ENCODE measurements at regions not wholly inside any gene's neighbourhood (a gene's known extent, or its start where the extent isn't known, plus 50 kb on each side); places are given as distances from the start of the nearest gene placed in this dataset.

GRCh38 chr2:217127744-217128143 lies 267.9 kb upstream of the TNP1 start:
- Histone ChIP-seq H2BK12ac (ENCODE audit: low read length) (no peak overlapping the region), H3K23ac (ENCODE audit: low read depth, low read length, poor library complexity) (no peak overlapping the region), H4K91ac (ENCODE audit: low read depth, low read length, poor library complexity) (no peak overlapping the region), H3K4me3 (ENCODE audit: low read length in 2 of 2) (no peak overlapping the region), H4K8ac (ENCODE audit: low read depth, low read length) (no peak overlapping the region), H3K4me1 (ENCODE audit: control insufficient read depth in 2 of 2, insufficient read depth in 1 of 2, low read depth in 1 of 2, low read length in 2 of 2) (peaks cover 0 to 1% of the 10 kb centered on the region in 2 donors), H2AK5ac (ENCODE audit: low read depth, low read length) (no peak overlapping the region), H3K18ac (ENCODE audit: low read length) (no peak overlapping the region), H3K36me3 (replicated peaks in 1 of 2; ENCODE audit: control insufficient read depth in 2 of 2, insufficient read depth in 2 of 2, low read length in 2 of 2) (no peaks in the 10 kb centered on the region), H2BK15ac (ENCODE audit: low read length) (no peak overlapping the region), H3K4ac (ENCODE audit: low read length) (no peak overlapping the region), H2BK5ac (ENCODE audit: low read length) (no peak overlapping the region), H2BK120ac (ENCODE audit: low read depth, low read length) (no peak overlapping the region), H3K27ac (replicated peaks; ENCODE audit: low read length) (no peak overlapping the region), H3K9me3 (replicated peaks in 1 of 2; ENCODE audit: control insufficient read depth in 2 of 2, insufficient read depth in 1 of 2, low read depth in 1 of 2, low read length in 2 of 2) (no peaks in the 10 kb centered on the region), H3K9ac (ENCODE audit: low read depth, low read length, poor library complexity) (no peak overlapping the region), H3K79me1 (ENCODE audit: low read depth, low read length) (no peaks in the 10 kb centered on the region), H3K14ac (ENCODE audit: low read length) (no peak overlapping the region), H2AFZ (ENCODE audit: low read length) (no peak overlapping the region), H3K27me3 (ENCODE audit: control insufficient read depth in 3 of 3, insufficient read depth in 3 of 3, low read depth in 1 of 3, low read length in 3 of 3) (no peaks in the 10 kb centered on the region), H3K4me2 (ENCODE audit: insufficient read depth, low read length, poor library complexity, severe bottlenecking) (no peak overlapping the region)
- DNase-seq (ENCODE audit: low spot score) = no peak
- WGBS, 2 donors (ENCODE audit: extremely low coverage in 2 of 2, insufficient read length in 2 of 2, insufficient replicate concordance in 1 of 2) = no CpG with 5 or more reads among the region's 2 CpGs

- H3K9me3 ChIP-seq (replicated peaks in 1 of 2; ENCODE audit: control insufficient read depth in 2 of 2, insufficient read depth in 1 of 2, low read depth in 1 of 2, low read length in 2 of 2) = no peaks in the 10 kb centered on the region
- H2BK15ac ChIP-seq (ENCODE audit: low read length) = no peak overlapping the region
- no peaks in the 10 kb centered on the region for H3K27me3 ChIP-seq (ENCODE audit: control insufficient read depth in 3 of 3, insufficient read depth in 3 of 3, low read depth in 1 of 3, low read length in 3 of 3)
- no peak overlapping the region for H3K4me3 ChIP-seq (ENCODE audit: low read length in 2 of 2)
- WGBS, 2 donors (ENCODE audit: extremely low coverage in 2 of 2, insufficient read length in 2 of 2, insufficient replicate concordance in 1 of 2) = no CpG with 5 or more reads among the region's 3 CpGs
- H3K18ac ChIP-seq (ENCODE audit: low read length) = no peak overlapping the region
- no peak overlapping the region for H4K91ac ChIP-seq (ENCODE audit: low read depth, low read length, poor library complexity)
- H3K9ac ChIP-seq (ENCODE audit: low read depth, low read length, poor library complexity) = no peak overlapping the region
- H2BK120ac ChIP-seq (ENCODE audit: low read depth, low read length) = no peak overlapping the region
- no peak overlapping the region for H2AK5ac ChIP-seq (ENCODE audit: low read depth, low read length)
- H3K4me1 ChIP-seq (ENCODE audit: control insufficient read depth in 2 of 2, insufficient read depth in 1 of 2, low read depth in 1 of 2, low read length in 2 of 2) = peaks cover 0 to 2% of the 10 kb centered on the region in 2 donors
- no peak overlapping the region for H2BK12ac ChIP-seq (ENCODE audit: low read length)
- H2BK5ac ChIP-seq (ENCODE audit: low read length) = no peak overlapping the region
- H3K79me1 ChIP-seq (ENCODE audit: low read depth, low read length) = no peaks in the 10 kb centered on the region
- no peak overlapping the region for H3K14ac ChIP-seq (ENCODE audit: low read length)
- no peak overlapping the region for H3K4me2 ChIP-seq (ENCODE audit: insufficient read depth, low read length, poor library complexity, severe bottlenecking)
- H2AFZ ChIP-seq (ENCODE audit: low read length) = no peak overlapping the region
- H3K36me3 ChIP-seq (replicated peaks in 1 of 2; ENCODE audit: control insufficient read depth in 2 of 2, insufficient read depth in 2 of 2, low read length in 2 of 2) = no peaks in the 10 kb centered on the region
- no peak overlapping the region for H3K4ac ChIP-seq (ENCODE audit: low read length)
- no peak overlapping the region for H4K8ac ChIP-seq (ENCODE audit: low read depth, low read length)
- H3K23ac ChIP-seq (ENCODE audit: low read depth, low read length, poor library complexity) = no peak overlapping the region
- H3K27ac ChIP-seq (replicated peaks; ENCODE audit: low read length) = no peak overlapping the region
- no peak for DNase-seq (ENCODE audit: low spot score)
These were observed 265.1 kb upstream of the TNP1 start for GRCh38 chr2:217125014-217125413.

- Histone ChIP-seq H3K4me1 (ENCODE audit: control insufficient read depth in 2 of 2, insufficient read depth in 1 of 2, low read depth in 1 of 2, low read length in 2 of 2) (peaks cover 0 to 2% of the 10 kb centered on the region in 2 donors), H2BK5ac (ENCODE audit: low read length) (no peak overlapping the region), H2BK12ac (ENCODE audit: low read length) (no peak overlapping the region), H2BK120ac (ENCODE audit: low read depth, low read length) (no peak overlapping the region), H4K8ac (ENCODE audit: low read depth, low read length) (no peak overlapping the region), H2AFZ (ENCODE audit: low read length) (no peak overlapping the region), H3K79me1 (ENCODE audit: low read depth, low read length) (no peaks in the 10 kb centered on the region), H3K27ac (replicated peaks; ENCODE audit: low read length) (no peak overlapping the region), H3K9me3 (replicated peaks in 1 of 2; ENCODE audit: control insufficient read depth in 2 of 2, insufficient read depth in 1 of 2, low read depth in 1 of 2, low read length in 2 of 2) (no peaks in the 10 kb centered on the region), H3K14ac (ENCODE audit: low read length) (no peak overlapping the region), H2BK15ac (ENCODE audit: low read length) (no peak overlapping the region), H3K4me3 (ENCODE audit: low read length in 2 of 2) (no peak overlapping the region), H4K91ac (ENCODE audit: low read depth, low read length, poor library complexity) (no peak overlapping the region), H3K4ac (ENCODE audit: low read length) (no peak overlapping the region), H3K23ac (ENCODE audit: low read depth, low read length, poor library complexity) (no peak overlapping the region), H3K36me3 (replicated peaks in 1 of 2; ENCODE audit: control insufficient read depth in 2 of 2, insufficient read depth in 2 of 2, low read length in 2 of 2) (no peaks in the 10 kb centered on the region), H3K27me3 (ENCODE audit: control insufficient read depth in 3 of 3, insufficient read depth in 3 of 3, low read depth in 1 of 3, low read length in 3 of 3) (no peaks in the 10 kb centered on the region), H3K9ac (ENCODE audit: low read depth, low read length, poor library complexity) (no peak overlapping the region), H3K18ac (ENCODE audit: low read length) (no peak overlapping the region), H2AK5ac (ENCODE audit: low read depth, low read length) (no peak overlapping the region), H3K4me2 (ENCODE audit: insufficient read depth, low read length, poor library complexity, severe bottlenecking) (no peak overlapping the region)
- WGBS, 2 donors (ENCODE audit: extremely low coverage in 2 of 2, insufficient read length in 2 of 2, insufficient replicate concordance in 1 of 2) = no CpG with 5 or more reads among the region's 2 CpGs
- DNase-seq (ENCODE audit: low spot score) = no peak
These were observed 264.2 kb upstream of the TNP1 start for GRCh38 chr2:217124050-217124449.

GRCh38 chr2:217121565-217121964 lies 261.7 kb upstream of the TNP1 start:
- H2BK15ac ChIP-seq (ENCODE audit: low read length) = no peak overlapping the region
- no peak overlapping the region for H3K14ac ChIP-seq (ENCODE audit: low read length)
- no peak overlapping the region for H4K8ac ChIP-seq (ENCODE audit: low read depth, low read length)
- H2BK12ac ChIP-seq (ENCODE audit: low read length) = no peak overlapping the region
- H3K18ac ChIP-seq (ENCODE audit: low read length) = no peak overlapping the region
- no peak overlapping the region for H4K91ac ChIP-seq (ENCODE audit: low read depth, low read length, poor library complexity)
- no peaks in the 10 kb centered on the region for H3K79me1 ChIP-seq (ENCODE audit: low read depth, low read length)
- no peak overlapping the region for H2BK5ac ChIP-seq (ENCODE audit: low read length)
- H3K9ac ChIP-seq (ENCODE audit: low read depth, low read length, poor library complexity) = no peak overlapping the region
- H3K4me3 ChIP-seq (ENCODE audit: low read length in 2 of 2) = no peak overlapping the region
- H2AK5ac ChIP-seq (ENCODE audit: low read depth, low read length) = no peak overlapping the region
- H3K23ac ChIP-seq (ENCODE audit: low read depth, low read length, poor library complexity) = no peak overlapping the region
- no peak for DNase-seq (ENCODE audit: low spot score)
- WGBS, 2 donors (ENCODE audit: extremely low coverage in 2 of 2, insufficient read length in 2 of 2, insufficient replicate concordance in 1 of 2) = no CpG with 5 or more reads among the region's 2 CpGs
- H2BK120ac ChIP-seq (ENCODE audit: low read depth, low read length) = no peak overlapping the region
- H3K27me3 ChIP-seq (ENCODE audit: control insufficient read depth in 3 of 3, insufficient read depth in 3 of 3, low read depth in 1 of 3, low read length in 3 of 3) = no peaks in the 10 kb centered on the region
- H3K36me3 ChIP-seq (replicated peaks in 1 of 2; ENCODE audit: control insufficient read depth in 2 of 2, insufficient read depth in 2 of 2, low read length in 2 of 2) = no peaks in the 10 kb centered on the region
- no peak overlapping the region for H3K4ac ChIP-seq (ENCODE audit: low read length)
- H3K4me2 ChIP-seq (ENCODE audit: insufficient read depth, low read length, poor library complexity, severe bottlenecking) = no peak overlapping the region
- no peaks in the 10 kb centered on the region for H3K9me3 ChIP-seq (replicated peaks in 1 of 2; ENCODE audit: control insufficient read depth in 2 of 2, insufficient read depth in 1 of 2, low read depth in 1 of 2, low read length in 2 of 2)
- H3K4me1 ChIP-seq (ENCODE audit: control insufficient read depth in 2 of 2, insufficient read depth in 1 of 2, low read depth in 1 of 2, low read length in 2 of 2) = peaks cover 0 to 2% of the 10 kb centered on the region in 2 donors
- H3K27ac ChIP-seq (replicated peaks; ENCODE audit: low read length) = no peak overlapping the region
- H2AFZ ChIP-seq (ENCODE audit: low read length) = no peak overlapping the region

Data from neuronal stem cell (in vitro differentiated cells).